ENCODE measurements at regions not wholly inside any gene's neighbourhood (a gene's known extent, or its start where the extent isn't known, plus 50 kb on each side); places are given as distances from the start of the nearest gene placed in this dataset.

GRCh38 chr16:72427051-72427782 lies 255.3 kb upstream of the PMFBP1 start:
- Histone ChIP-seq H2BK15ac (ENCODE audit: low read length) (no peak overlapping the region), H3K4me1 (replicated peaks in 1 of 4; ENCODE audit: control insufficient read depth in 3 of 4, insufficient read depth in 4 of 4, low read length in 3 of 4) (no peaks in the 10 kb centered on the region), H4K8ac (ENCODE audit: extremely low read depth, insufficient read depth, low read length) (no peak overlapping the region), H3K4me3 (ENCODE audit: extremely low read depth in 1 of 4, insufficient read depth in 2 of 4, low read depth in 3 of 4, low read length in 4 of 4) (no peak overlapping the region), H3K14ac (ENCODE audit: insufficient read length) (no peak overlapping the region), H2BK12ac (ENCODE audit: low read depth, low read length) (no peak overlapping the region), H3K36me3 (ENCODE audit: control insufficient read depth in 2 of 4, insufficient read depth in 4 of 4, low read length in 3 of 4) (no peaks in the 10 kb centered on the region; a peak in 1 of 8 replicates), H2BK5ac (ENCODE audit: low read depth, low read length) (no peak overlapping the region), H4K5ac (ENCODE audit: insufficient read length, low read depth, low read length) (no peak overlapping the region), H3K56ac (replicated peaks; ENCODE audit: insufficient read length, low read depth, low read length) (no peak overlapping the region), H3K9ac (replicated peaks in 1 of 4; ENCODE audit: extremely low read depth in 1 of 4, low read depth in 3 of 4, low read length in 3 of 4) (no peak overlapping the region), H3K27me3 (replicated peaks in 1 of 4; ENCODE audit: control insufficient read depth in 3 of 4, extremely low read depth in 1 of 4, insufficient read depth in 3 of 4, low read length in 3 of 4) (no peaks in the 10 kb centered on the region), H3K4ac (replicated peaks; ENCODE audit: insufficient read length, low read depth, low read length) (no peak overlapping the region), H4K20me1 (replicated peaks in 1 of 2; ENCODE audit: control insufficient read depth in 1 of 2, insufficient read depth in 2 of 2, low read length in 2 of 2) (no peaks in the 10 kb centered on the region), H3K18ac (ENCODE audit: extremely low read depth, low read length) (no peak overlapping the region), H3K27ac (ENCODE audit: low read depth, low read length) (no peak overlapping the region), H2BK120ac (replicated peaks; ENCODE audit: low read depth, low read length) (no peak overlapping the region), H3K23me2 (ENCODE audit: low read depth, low read length) (no peaks in the 10 kb centered on the region), H3K23ac (ENCODE audit: insufficient read length) (no peak overlapping the region), H3K79me2 (ENCODE audit: control insufficient read depth in 1 of 2, insufficient read depth in 2 of 2, low read length in 2 of 2) (no peaks in the 10 kb centered on the region), H2AK5ac (ENCODE audit: low read depth, low read length) (no peak overlapping the region), H4K91ac (replicated peaks; ENCODE audit: insufficient read length, low read length) (no peak overlapping the region), H2AFZ (ENCODE audit: low read length) (no peak overlapping the region), H3K79me1 (ENCODE audit: low read depth, low read length) (no peaks in the 10 kb centered on the region), H2BK20ac (ENCODE audit: low read length) (no peak overlapping the region), H3K9me3 (ENCODE audit: insufficient read depth in 2 of 2, low read depth in 1 of 2, low read length in 1 of 2) (0 out of 4 replicates have a peak, but pooled peaks cover 0 to 5% of the 10 kb centered on the region in 2 experiments), H3K4me2 (ENCODE audit: insufficient read depth in 1 of 2, low read depth in 2 of 2, low read length in 2 of 2) (no peak overlapping the region)
- ChIA-PET POLR2A (ENCODE audit: partially characterized antibody) (no interaction called here), CTCF (ENCODE audit: partially characterized antibody) (interaction anchor here (0.6 to 1.9 kb wide), 3 partner anchors 15 to 34 kb away, joined by 3 to 7 read pairs (median 3); no protein-coding TSS in a partner anchor)
- DNase-seq (ENCODE audit: low read depth in 1 of 2, low spot score in 2 of 2) (no peak), FAIRE-seq (no peak)
- TF ChIP-seq JUN (IDR thresholded peaks at IDR 0.05; ENCODE audit: low read depth, low read length) (no peak), SIX5 (IDR thresholded peaks at IDR 0.05; ENCODE audit: low read depth, low read length) (no peak), JUND (IDR thresholded peaks at IDR 0.05; ENCODE audit: low read length) (no peak), KDM5A (IDR thresholded peaks at IDR 0.05; ENCODE audit: low read length) (no peak), E2F6 (IDR thresholded peaks at IDR 0.05) (no peak), PHF8 (conservative IDR thresholded peaks at IDR 0.05; ENCODE audit: low read depth, low read length) (no peak), KDM1A (IDR thresholded peaks at IDR 0.05; ENCODE audit: borderline replicate concordance, low read length) (no peak), SP4 (IDR thresholded peaks at IDR 0.05; ENCODE audit: low read length) (no peak), SIN3A (conservative IDR thresholded peaks at IDR 0.05 in 1 of 2, IDR thresholded peaks at IDR 0.05 in 1 of 2; ENCODE audit: low read depth in 1 of 2, low read length in 2 of 2) (no peak)
- WGBS, 2 experiments (ENCODE audit: extremely low coverage in 1 of 2, insufficient coverage in 1 of 2, insufficient read length in 1 of 2, insufficient replicate concordance in 2 of 2, low coverage in 1 of 2, low lambda C conversion rate in 2 of 2, missing lambda C conversion rate in 1 of 2): 94% methylated on average over 17 of the region's 17 CpGs; no CpG with 5 or more reads in 1 of the 2 experiments
